Smooth muscle cell (in vitro differentiated cells): ENCODE measurements at regions not wholly inside any gene's neighbourhood (a gene's known extent, or its start where the extent isn't known, plus 50 kb on each side); places are given as distances from the start of the nearest gene placed in this dataset.

Experiments
- DNase-seq: peaks from one replicate; lab custom pipeline; 2025; ENCODE audit not compliant: unreplicated experiment; lab: John Stamatoyannopoulos, UW
- H2AFZ ChIP-seq: fragments of 200-600 bp; sonication (generic); 2 replicates; pipeline ENCODE4 v1.6.0; 2016; ENCODE audit warnings: antibody characterized with exemption, low read depth, mild to moderate bottlenecking
- H3F3A ChIP-seq: fragments of 200-600 bp; sonication (generic); 2 replicates; pipeline ENCODE4 v1.6.0; 2017; ENCODE audit warnings: antibody characterized with exemption, low read depth
- H3K27ac ChIP-seq: fragments of 200-600 bp; sonication (generic); 2 replicates; pipeline ENCODE4 v1.5.1; 2016; ENCODE audit warnings: low read depth, mild to moderate bottlenecking
- H3K27me3 ChIP-seq: fragments of 200-600 bp; sonication (generic); 2 replicates; pipeline ENCODE4 v1.6.1; 2016; ENCODE audit warnings: low read depth, mild to moderate bottlenecking
- H3K36me3 ChIP-seq: fragments of 200-600 bp; sonication (generic); 2 replicates; pipeline ENCODE4 v1.5.1; 2016; ENCODE audit warnings: low read depth
- H3K4me1 ChIP-seq: fragments of 200-600 bp; sonication (generic); 2 replicates; pipeline ENCODE4 v1.5.1; 2016; ENCODE audit warnings: low read depth
- H3K4me2 ChIP-seq: fragments of 200-600 bp; sonication (generic); 2 replicates; pipeline ENCODE4 v1.6.0; 2016; ENCODE audit warnings: mild to moderate bottlenecking
- H3K4me3 ChIP-seq: fragments of 200-600 bp; sonication (generic); 2 replicates; pipeline ENCODE4 v1.5.1; 2016; ENCODE audit warnings: mild to moderate bottlenecking
- H3K79me2 ChIP-seq: fragments of 200-600 bp; sonication (generic); 2 replicates; pipeline ENCODE4 v1.6.0; 2016; ENCODE audit warnings: low read depth, mild to moderate bottlenecking
- H3K9ac ChIP-seq: fragments of 200-600 bp; sonication (generic); 2 replicates; pipeline ENCODE4 v1.6.0; 2016; ENCODE audit warnings: low read depth
- H3K9me3 ChIP-seq: fragments of 200-600 bp; sonication (generic); replicated peaks from 2 replicates; pipeline ENCODE4 v1.5.1; 2016; ENCODE audit warnings: low read depth
- H4K20me1 ChIP-seq: fragments of 200-600 bp; sonication (generic); 2 replicates; pipeline ENCODE4 v1.6.0; 2016; ENCODE audit warnings: low read depth
- WGBS: methylation state at CpG from one replicate; pipeline ENCODE4 v1.1.7; 2016; ENCODE audit warnings: low lambda C conversion rate; 5-methylcytosine and 5-hydroxymethylcytosine counted together
- TF ChIP-seq, protein P1 (sequence below): fragments of 200-600 bp; sonication (generic); IDR thresholded peaks from 2 replicates; pipeline ENCODE4 v1.5.1; 2017; ENCODE audit warnings: borderline replicate concordance, mild to moderate bottlenecking, antibody characterized with exemption; ENCODE audit not compliant: insufficient read depth, poor library complexity, severe bottlenecking

DNA sequence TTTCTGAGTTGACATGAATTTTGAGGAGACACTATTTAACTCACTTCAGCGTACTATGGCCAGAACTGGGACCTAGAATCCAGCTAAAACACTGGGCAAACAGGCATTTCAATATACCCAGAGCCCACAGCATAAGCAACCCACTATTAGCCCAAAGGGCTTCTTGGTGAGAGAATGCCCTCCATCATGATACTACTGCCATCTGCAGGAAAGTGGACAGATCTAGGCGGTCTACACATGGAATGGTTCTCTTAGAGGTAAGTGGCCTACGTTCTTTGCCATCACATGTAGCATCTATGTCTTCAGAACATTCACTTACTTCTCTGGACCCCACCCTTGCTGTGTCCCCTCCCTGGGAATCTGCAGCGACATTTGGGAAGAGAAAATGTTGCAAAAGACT is 181.3 kb upstream of the LINC00305 start:
- Histone ChIP-seq H3K4me2 (no peak overlapping the region), H3K9ac (no peak overlapping the region), H3K36me3 (no peaks in the 10 kb centered on the region), H3K4me1 (no peaks in the 10 kb centered on the region), H3K27ac (no peak overlapping the region), H3K79me2 (no peaks in the 10 kb centered on the region), H2AFZ (no peak overlapping the region), H3K27me3 (no peaks in the 10 kb centered on the region), H3K9me3 (no peaks in the 10 kb centered on the region), H3K4me3 (no peak overlapping the region), H3F3A (no peaks in the 10 kb centered on the region), H4K20me1 (no peaks in the 10 kb centered on the region)
- DNase-seq = no peak
- TF ChIP-seq, protein P1, sequence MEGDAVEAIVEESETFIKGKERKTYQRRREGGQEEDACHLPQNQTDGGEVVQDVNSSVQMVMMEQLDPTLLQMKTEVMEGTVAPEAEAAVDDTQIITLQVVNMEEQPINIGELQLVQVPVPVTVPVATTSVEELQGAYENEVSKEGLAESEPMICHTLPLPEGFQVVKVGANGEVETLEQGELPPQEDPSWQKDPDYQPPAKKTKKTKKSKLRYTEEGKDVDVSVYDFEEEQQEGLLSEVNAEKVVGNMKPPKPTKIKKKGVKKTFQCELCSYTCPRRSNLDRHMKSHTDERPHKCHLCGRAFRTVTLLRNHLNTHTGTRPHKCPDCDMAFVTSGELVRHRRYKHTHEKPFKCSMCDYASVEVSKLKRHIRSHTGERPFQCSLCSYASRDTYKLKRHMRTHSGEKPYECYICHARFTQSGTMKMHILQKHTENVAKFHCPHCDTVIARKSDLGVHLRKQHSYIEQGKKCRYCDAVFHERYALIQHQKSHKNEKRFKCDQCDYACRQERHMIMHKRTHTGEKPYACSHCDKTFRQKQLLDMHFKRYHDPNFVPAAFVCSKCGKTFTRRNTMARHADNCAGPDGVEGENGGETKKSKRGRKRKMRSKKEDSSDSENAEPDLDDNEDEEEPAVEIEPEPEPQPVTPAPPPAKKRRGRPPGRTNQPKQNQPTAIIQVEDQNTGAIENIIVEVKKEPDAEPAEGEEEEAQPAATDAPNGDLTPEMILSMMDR = peak; percentile 16
- WGBS = 79% methylated on average over 4 of the region's 4 CpGs

DNA sequence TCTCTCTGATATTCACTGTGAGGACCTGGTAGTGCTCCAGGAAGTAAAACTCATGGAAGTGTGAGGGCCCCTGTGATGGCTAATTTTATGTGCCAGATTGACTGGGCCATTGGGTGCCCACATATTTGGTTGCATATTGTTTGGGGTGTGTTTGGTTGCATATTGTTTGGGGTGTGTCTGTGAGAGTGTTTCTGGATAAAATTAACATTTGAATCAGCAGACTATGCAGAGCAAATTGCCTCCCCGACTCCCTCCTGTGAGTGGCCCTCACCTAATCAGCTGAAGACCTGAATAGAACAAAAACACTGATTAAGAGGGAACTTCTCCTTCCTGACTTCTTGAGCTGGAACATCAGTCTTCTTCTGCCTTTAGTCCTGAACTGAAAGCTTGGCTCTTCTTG is 173.3 kb upstream of the LINC00305 start:
- no peaks in the 10 kb centered on the region for H3K79me2 ChIP-seq
- H3K4me1 ChIP-seq = no peaks in the 10 kb centered on the region
- no peak overlapping the region for H3K4me2 ChIP-seq
- no peak overlapping the region for H3K4me3 ChIP-seq
- no peaks in the 10 kb centered on the region for H4K20me1 ChIP-seq
- no peaks in the 10 kb centered on the region for H3K36me3 ChIP-seq
- H3K27ac ChIP-seq = no peak overlapping the region
- H3K9ac ChIP-seq = no peak overlapping the region
- DNase-seq = no peak
- H2AFZ ChIP-seq = no peak overlapping the region
- WGBS = 92% methylated on average over 1 of the region's 1 CpG
- no peaks in the 10 kb centered on the region for H3K9me3 ChIP-seq
- TF ChIP-seq, protein P1 = no peak
- no peaks in the 10 kb centered on the region for H3F3A ChIP-seq
- no peaks in the 10 kb centered on the region for H3K27me3 ChIP-seq

DNA sequence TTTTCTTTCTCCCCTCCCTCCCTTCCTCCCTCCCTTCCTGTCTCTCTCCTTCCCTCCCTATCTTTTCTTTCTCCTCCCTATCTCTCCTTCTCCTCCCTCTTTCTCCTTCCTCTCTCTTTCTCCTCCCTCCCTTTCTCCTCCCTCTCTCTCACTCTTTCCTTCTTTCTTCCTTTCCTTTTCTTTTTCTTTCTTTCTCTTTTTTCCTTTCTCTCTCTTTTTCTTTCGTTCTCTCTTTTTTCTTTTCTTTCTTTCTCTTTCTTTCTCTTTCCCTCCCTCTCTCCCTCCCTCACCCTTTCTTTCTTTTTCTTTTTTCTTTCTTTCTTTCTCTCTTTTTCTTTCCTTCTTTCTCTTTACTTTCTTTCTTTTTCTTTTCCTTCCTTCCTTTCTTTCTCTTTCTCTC is 169.7 kb upstream of the LINC00305 start:
- H3K27ac ChIP-seq = no peak overlapping the region
- no peaks in the 10 kb centered on the region for H3K9me3 ChIP-seq
- H3K36me3 ChIP-seq = no peaks in the 10 kb centered on the region
- H3K4me3 ChIP-seq = no peak overlapping the region
- H3K79me2 ChIP-seq = no peaks in the 10 kb centered on the region
- no peaks in the 10 kb centered on the region for H3K27me3 ChIP-seq
- no peaks in the 10 kb centered on the region for H3K4me1 ChIP-seq
- H3F3A ChIP-seq = no peaks in the 10 kb centered on the region
- no peak overlapping the region for H2AFZ ChIP-seq
- no peak overlapping the region for H3K9ac ChIP-seq
- H3K4me2 ChIP-seq = no peak overlapping the region
- TF ChIP-seq, protein P1 = no peak
- WGBS = 100% methylated on average over 1 of the region's 1 CpG
- H4K20me1 ChIP-seq = no peaks in the 10 kb centered on the region
- no peak for DNase-seq

DNA sequence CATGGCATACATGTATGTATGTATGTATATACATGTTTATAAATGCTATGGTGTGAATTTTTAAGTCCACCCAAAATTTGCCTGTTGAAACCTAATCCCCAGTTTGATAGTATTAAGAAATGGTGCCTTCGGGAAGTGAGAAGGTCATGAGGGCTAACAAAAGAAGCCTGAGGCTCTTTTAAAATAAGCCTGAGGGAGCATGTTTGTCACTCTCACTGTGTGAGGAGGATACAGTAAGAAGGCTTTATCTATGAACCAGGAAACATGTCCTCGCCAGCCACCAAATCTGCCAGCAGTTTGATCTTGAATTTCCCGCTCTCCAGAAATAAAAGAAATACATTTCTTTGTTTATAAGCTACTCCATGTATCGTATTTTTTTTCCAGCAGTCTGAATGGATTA is 163.0 kb upstream of the LINC00305 start:
- H3K9me3 ChIP-seq = no peaks in the 10 kb centered on the region
- H3K9ac ChIP-seq = no peak overlapping the region
- H4K20me1 ChIP-seq = no peaks in the 10 kb centered on the region
- H3K4me3 ChIP-seq = no peak overlapping the region
- H3K4me2 ChIP-seq = no peak overlapping the region
- H3K27ac ChIP-seq = no peak overlapping the region
- TF ChIP-seq, protein P1 = no peak
- no peaks in the 10 kb centered on the region for H3K4me1 ChIP-seq
- no peak overlapping the region for H2AFZ ChIP-seq
- 75% methylated on average over 4 of the region's 4 CpGs for WGBS
- H3K79me2 ChIP-seq = no peaks in the 10 kb centered on the region
- DNase-seq = no peak
- no peaks in the 10 kb centered on the region for H3K36me3 ChIP-seq
- H3K27me3 ChIP-seq = no peaks in the 10 kb centered on the region
- no peaks in the 10 kb centered on the region for H3F3A ChIP-seq
